Upper lobe of left lung (tissue), 4 donors: ENCODE measurements at regions not wholly inside any gene's neighbourhood (a gene's known extent, or its start where the extent isn't known, plus 50 kb on each side); places are given as distances from the start of the nearest gene placed in this dataset.
"Not testable (repeated sequence)": the region's sequence is repeated elsewhere in the genome, so short reads cannot be mapped to it uniquely, and the experiment has no call there.

Experiments used
- CTCF ChIP-seq, 6 experiments: fragments of 450-650 bp in 4 of 6; fragments of 200-600 bp in 2 of 6; sonication (generic) in 2 of 6; IDR thresholded peaks; one replicate each; pipeline ENCODE4 v1.5.1; 2016 to 2019; ENCODE audit warnings: antibody characterized with exemption in 6 of 6
- EP300 ChIP-seq, 4 donors: sonication (generic); formaldehyde crosslinking; IDR thresholded peaks; one replicate each; pipeline ENCODE4 v1.5.1; 2017; ENCODE audit warnings: antibody characterized with exemption in 4 of 4, control low read depth in 2 of 4
- POLR2AphosphoS5 ChIP-seq, 2 donors: sonication (generic); formaldehyde crosslinking; IDR thresholded peaks; one replicate each; pipeline ENCODE4 v1.5.1; 2017; ENCODE audit warnings: antibody characterized with exemption in 2 of 2

DNA sequence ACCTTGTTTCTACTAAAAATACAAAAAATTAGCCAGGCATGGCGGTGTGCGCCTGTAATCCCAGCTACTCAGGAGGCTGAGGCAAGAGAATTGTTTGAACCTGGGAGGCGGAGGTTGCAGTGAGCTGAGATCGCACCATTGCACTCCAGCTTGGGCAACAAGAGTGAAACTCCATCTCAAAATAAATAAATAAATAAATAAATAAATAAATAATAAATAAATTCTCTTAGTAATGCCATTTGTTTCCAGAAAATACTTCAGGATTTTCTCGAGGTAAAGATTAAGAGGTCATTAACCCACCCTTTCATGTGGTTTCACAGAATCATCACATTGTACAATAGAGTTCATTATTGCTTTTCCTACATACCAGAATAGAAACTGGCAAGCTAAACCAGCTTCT lies 68.5 kb upstream of the JAK1 start:
- TF ChIP-seq EP300, CTCF, POLR2AphosphoS5 (IDR thresholded peaks at IDR 0.05): not testable (repeated sequence)
